ENCODE measurements at regions not wholly inside any gene's neighbourhood (a gene's known extent, or its start where the extent isn't known, plus 50 kb on each side); places are given as distances from the start of the nearest gene placed in this dataset.
A peak's percentile ranks its signal among the peaks of the same experiment; 100 is the strongest.
"Not testable (repeated sequence)": the region's sequence is repeated elsewhere in the genome, so short reads cannot be mapped to it uniquely, and the experiment has no call there.

DNA sequence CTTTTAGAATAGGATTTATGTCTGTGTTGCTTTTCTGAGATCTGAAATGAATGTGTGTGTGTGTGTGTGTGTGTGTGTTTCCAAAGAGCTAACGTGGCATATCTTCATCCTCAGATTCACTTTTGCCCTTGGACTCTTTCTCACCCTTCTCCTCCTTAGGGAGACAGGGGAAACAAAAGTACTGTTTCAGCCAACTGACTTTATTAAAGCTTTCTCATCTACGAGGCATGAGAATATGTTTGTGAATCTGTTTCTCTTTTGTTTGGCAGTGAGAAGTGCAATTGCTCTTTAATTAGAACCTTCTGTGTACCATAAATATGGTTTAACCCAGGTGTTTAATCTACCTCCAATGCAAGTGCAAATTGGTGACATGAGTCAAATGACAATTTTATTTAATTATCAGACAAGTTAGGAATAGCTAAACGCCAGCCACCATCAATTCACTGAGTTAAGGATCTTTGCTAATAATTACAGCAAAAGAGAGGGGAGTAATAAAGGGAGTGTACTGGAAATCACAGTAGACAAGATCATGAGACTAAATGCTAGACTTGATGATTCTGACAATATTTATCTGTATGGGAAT lies 186.4 kb upstream of the COL3A1 start:
- DNase-seq (ENCODE audit: low read depth, low spot score): peak; percentile 75

DNA sequence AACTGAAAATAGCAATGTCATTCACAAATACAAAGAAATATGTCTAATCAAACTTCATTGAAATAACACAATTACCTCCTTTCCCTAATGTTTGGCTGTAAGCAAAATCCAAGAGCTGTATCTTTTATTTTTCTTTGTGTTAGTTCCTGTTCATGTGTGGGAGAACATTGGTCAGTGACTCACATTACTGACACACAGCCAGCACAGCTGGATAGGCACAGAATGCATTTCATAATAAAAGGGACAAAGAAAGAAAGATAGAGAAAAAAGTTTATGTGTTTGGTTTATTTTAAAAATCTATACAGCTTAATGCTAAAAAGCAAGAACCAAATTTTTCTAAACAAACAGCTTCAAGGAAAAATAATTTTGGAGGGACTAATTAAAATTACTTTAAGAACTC lies 185.6 kb upstream of the COL3A1 start:
- DNase-seq (ENCODE audit: low read depth, low spot score): peak; percentile 79

DNA sequence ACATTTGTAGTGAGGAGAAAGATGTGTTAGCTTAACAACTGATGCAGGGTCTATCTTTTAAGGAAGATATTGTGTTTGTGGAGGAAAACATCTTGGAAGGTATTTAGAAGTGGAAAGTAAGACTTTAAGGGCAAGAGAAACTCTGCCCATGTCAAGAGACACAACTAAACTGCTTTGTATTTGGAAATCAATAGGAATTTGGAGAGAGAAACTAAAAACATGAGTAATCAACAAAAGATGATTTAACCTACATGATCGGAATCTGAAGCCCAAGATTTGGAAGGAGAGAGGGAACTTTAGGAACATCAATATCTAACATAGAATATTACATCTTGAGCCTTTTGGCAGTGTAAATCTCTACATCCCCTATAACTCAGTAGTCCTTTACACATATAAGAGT lies 184.2 kb upstream of the COL3A1 start:
- DNase-seq (ENCODE audit: low read depth, low spot score): no peak

DNA sequence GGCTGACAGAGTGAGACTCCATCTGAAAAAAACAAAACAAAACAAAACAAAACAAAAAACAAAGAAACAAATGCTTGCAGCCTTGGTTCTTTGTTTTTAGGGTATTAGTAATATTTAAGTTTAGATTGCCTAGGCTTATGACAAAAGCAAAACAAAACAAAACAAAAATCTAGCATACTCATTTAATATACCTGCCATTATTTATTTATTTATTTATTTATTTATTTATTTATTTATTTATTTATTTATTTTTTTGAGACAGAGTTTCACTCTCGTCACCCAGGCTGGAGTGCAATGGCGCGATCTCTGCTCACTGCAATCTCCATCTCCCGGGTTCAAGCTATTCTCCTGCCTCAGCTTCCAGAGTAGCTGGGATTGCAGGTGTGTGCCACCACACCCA lies 179.7 kb upstream of the COL3A1 start:
- not testable (repeated sequence) for DNase-seq (ENCODE audit: low read depth, low spot score)

DNA sequence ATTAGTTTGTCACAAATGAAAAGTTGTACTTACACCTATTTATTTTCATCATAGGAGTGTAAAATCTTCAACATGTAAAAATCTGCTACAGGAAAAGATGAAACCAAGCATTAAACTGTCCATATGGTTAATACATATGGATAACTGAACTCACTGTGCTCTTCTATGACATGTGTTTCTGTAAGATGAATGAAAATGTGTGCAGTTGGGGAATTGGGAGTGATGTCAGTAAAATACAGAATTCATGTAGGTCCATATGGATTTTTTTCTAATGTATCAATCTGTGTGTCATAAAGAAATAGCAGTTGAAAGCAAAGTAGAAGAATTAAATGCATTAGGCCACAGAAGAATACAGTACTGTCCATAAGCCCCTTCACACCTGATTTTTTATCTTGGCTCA lies 178.4 kb upstream of the COL3A1 start:
- DNase-seq (ENCODE audit: low read depth, low spot score): no peak

DNA sequence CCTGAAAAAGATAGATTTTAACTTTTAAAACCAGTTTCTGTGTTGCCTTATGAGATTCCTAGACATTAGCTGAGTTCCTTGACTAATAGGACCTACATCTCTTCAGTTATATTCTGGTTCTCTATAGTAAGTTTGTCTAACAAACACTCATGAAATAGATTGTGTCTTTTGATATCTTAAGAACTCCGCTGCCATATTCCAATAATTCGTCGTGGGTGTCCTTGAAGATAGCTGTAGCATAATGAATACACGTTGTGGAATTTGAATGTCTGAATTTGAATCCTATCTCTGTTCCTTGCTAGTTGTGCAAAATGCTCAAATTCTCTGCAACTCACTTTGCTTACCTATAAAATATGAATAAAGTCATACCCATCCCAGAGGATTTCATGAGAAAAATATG lies 176.8 kb upstream of the COL3A1 start:
- no peak for DNase-seq (ENCODE audit: low read depth, low spot score)

DNA sequence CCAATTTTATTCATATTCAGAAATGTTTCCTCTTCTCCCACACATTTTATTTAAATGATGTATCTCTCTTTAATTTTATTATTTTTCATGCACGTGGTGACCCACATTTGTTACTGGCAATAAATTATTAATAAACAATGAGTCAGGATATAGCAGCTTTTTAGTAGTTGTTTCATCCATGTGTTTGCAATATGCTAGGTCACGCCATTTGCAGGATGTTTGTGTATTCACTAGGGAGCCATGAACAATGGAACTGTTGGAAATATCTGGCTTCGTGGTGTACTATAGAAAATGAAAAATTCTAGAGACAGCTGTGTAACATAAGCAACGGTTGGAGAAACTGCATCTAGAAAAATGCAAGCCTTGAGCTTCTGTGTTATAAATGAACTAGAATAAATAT lies 176.0 kb upstream of the COL3A1 start:
- DNase-seq (ENCODE audit: low read depth, low spot score): peak; percentile 59

DNA sequence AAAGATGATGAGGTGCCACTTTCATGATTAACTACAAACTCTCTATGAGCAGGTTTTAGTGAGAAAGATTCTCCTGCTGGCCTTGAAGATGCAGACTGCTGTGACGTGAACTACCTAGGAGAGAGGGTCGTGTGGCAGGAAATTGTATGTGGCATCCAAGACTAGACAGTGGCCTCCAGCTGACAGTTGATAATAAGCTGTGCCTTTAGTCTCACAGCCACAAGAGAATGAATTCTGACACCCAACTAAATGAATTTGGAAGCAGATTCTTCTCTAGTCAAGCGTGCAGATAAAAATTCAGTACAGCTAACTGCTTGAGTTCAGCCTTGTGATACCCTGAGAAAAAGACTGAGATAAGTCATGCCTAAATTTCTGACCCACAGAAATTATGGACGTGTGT lies 169.0 kb upstream of the COL3A1 start:
- DNase-seq (ENCODE audit: low read depth, low spot score): no peak

DNA sequence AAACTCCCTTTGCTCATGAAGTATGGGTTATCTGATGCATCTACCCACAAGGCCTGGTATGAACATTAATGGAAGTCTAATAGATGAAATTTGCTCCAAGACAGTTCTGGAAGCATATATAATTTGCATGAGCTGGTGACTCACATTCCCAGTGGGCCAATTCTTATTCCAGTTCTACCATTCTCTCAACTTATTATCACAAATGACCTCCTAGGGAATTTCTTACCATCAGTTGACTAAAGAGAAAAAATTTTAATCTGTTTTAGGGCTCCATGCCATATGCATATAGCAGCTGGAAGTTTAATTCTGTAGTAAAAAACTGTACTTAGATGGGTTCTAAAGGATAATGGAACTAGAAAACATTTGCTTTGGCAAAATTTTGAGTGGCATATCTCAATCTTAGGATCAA lies 165.2 kb upstream of the COL3A1 start:
- no peak for DNase-seq (ENCODE audit: low read depth, low spot score)

DNA sequence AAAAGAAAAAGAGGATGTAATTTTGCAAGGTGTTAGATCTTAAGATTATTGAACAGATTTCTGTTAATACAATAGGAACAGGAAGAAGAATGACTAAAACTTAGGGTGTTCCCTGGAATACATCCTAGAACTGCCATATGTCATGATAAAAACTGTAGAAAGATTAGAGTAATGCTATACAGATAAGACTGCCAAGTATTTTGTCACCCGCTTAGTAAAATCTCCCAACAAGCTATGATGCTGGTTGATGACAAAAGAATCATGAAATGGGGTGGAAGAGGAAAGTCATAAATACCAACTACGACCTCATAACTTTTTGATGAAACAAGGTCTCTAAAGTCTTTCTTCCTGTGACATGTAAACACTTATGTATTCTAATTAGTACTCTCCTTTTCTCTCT lies 163.6 kb upstream of the COL3A1 start:
- no peak for DNase-seq (ENCODE audit: low read depth, low spot score)

DNA sequence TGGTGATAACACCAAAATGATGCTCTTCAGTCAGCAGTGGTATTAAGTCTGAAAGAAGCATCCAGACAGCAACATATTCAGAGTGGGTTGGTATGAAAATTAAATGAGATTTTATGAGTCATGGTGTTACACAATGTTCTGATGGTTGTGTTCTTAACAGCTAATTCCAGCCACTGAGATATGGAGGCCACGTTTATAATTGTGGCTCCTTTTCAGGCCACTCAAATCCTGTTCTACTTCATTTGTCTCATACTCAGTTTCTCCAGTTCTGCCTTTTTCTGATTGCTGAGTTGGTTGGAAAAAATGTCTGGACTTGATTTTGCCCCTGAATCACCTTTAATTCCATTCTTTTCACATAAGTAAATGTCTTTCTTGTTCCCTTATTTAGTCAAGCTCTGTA lies 162.7 kb upstream of the COL3A1 start:
- no peak for DNase-seq (ENCODE audit: low read depth, low spot score)

DNA sequence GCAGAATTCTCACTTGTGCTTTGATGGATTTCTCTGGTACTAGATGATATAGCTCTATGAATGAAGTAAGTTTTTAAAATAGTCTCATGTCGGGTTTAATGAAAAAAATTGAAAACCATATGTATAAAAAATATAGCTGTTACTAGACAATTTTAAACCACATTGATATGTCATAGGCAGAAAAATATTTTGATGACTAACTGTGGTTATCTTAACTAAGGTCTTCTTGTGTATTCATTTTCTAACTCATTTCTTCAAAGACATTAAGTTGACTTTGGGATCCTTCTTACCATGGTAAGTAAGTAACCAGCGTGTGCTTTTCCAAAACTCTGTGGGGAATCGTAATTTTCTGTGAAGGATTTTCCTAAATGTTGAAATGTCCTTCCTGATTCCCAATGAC lies 160.9 kb upstream of the COL3A1 start:
- DNase-seq (ENCODE audit: low read depth, low spot score): no peak

DNA sequence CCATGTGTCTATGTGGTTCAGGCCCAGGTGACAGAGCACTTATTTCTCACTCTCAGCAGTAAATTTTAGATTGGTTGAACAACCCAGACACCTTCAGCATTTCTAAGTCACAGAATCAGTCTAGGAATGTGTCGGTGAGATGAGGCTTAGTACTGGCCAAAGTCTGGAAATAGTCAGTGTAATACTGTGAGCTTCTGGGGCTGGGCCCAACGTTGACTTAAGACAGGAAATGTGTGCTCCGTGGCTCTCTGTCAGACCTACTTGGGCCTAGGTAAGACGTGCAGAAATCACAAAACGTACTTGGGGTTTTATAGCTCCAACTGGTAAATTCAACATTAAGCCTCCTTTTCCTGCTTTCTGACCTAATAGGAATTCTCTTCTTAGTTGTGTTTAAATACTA lies 160.3 kb upstream of the COL3A1 start:
- DNase-seq (ENCODE audit: low read depth, low spot score): no peak

DNA sequence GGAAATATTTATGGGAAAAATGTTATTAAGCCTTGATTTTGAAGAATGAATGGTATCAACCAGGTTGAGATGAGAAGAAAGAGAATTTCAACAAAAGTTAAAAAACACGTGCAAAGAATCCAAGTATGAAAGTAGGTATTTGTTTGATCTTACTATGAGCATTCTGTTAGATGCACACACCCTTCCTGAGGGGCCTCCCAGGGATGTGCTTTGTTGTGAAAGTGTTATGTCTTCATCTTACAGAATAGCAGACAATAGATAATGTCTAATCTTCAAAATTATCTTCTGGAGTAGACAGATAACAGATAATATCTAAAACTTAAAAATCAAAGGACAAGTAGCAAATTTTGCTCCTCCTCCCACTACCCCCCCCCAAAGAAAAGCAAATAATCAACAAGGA lies 155.2 kb upstream of the COL3A1 start:
- DNase-seq (ENCODE audit: low read depth, low spot score): no peak

DNA sequence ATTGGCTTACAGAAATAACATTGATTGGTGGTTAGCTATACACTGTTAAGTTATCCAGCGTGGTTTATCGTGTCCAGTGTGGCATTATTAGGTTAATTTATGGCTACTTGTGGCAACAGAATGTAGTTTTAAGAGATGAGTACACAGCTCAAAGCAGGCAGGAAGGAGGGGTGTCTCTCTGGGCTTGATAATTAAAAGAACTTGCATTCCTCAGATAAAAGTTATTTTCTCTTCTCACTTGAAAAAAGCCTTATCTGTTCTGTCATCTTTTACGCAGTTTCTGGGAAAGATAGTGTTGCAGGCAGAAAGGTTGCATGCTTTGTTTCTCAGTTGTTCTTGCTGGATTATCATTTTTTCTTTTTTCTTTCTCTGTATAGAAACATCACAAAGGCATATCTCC lies 154.4 kb upstream of the COL3A1 start:
- DNase-seq (ENCODE audit: low read depth, low spot score): no peak

DNA sequence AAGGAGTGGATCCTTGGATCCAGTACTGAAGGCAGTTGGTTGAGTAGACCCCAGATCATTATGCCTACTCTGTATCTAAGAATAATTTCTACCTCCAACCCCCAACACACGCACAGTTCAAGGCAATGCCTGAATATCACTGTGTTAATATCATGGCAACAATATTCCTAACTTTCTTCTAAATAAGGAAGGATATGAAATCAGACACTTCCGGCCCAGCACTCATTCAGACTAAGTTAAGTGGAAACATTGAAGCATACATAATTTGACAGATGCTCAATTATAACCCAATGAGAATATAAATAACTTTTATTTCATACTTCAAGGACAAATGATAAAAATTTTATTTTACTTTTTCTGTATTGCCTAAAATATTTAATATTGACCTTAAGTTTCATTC lies 153.6 kb upstream of the COL3A1 start:
- DNase-seq (ENCODE audit: low read depth, low spot score): no peak

DNA sequence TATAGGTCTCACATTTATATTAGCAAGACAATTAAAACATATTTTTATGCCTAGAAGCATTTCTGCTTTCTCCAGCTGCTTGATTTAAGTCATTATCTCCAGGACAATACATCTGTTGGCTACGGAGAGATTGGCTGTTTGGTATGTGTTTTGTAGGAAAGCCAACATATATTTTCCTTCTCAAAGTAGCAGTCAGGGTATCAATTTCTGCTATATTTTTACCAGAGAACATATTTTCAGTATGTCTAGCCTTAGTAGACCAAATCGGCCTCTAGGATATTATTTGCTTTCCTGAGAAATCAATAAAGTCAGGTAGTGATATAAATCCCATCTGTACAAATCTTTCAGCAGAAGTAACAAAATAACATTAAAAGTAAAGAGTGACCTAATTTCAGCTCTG lies 150.0 kb upstream of the COL3A1 start:
- DNase-seq (ENCODE audit: low read depth, low spot score): no peak

DNA sequence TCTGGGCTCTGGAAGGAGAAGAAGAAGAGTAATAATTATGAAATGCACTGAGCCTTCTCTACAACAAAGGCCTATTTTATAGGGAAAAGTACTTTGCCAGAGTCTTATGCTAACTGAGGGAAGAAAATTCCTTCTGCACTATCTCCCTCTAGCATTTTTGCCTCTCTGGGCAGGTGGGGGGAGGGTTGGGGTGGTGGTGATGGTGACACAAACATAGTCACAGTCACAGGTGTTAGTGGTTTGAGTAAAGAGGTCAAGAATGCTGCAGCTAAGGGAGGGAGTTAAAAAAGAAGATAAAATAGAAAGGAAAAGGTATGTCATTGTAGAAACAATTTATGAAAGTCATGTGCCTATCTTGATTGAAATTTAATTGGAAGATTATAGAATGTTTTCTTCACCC lies 140.8 kb upstream of the COL3A1 start:
- DNase-seq (ENCODE audit: low read depth, low spot score): no peak

DNA sequence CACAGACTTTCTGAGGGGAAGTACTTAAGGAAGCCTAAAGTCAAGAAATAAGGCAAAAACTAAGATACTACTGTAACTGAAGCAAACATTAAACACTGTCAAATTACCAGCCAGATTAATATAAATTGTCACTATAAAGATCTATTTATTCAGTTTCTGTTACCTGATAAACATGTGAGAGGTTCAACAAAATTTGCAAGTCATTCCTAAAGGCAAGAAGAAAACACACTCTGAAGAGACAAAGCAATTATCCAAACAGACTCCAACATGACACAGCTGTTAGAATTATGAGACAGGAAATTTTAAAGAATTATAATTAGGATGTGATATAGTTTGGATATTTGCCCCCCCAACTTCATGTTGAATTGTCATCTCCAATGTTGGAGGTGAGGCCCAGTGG lies 140.4 kb upstream of the COL3A1 start:
- no peak for DNase-seq (ENCODE audit: low read depth, low spot score)

DNA sequence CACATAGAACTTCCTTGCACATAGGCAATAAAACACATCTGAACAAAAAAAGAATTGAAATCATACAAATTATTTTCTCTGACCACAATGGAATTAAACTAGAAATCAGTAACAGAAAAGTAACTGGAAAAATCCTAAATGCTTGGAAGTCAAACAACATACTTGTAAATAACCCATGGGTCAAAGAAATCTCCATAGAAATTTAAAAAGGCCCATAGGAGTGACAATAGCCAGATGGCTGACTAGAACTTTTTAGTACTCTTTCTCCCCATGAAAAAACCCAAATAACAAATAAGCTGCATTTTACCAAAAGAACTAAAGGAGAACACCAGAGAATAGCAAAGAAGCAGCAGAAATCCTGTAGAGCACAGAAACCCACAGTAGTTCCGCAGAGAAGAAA lies 139.2 kb upstream of the COL3A1 start:
- DNase-seq (ENCODE audit: low read depth, low spot score): no peak

DNA sequence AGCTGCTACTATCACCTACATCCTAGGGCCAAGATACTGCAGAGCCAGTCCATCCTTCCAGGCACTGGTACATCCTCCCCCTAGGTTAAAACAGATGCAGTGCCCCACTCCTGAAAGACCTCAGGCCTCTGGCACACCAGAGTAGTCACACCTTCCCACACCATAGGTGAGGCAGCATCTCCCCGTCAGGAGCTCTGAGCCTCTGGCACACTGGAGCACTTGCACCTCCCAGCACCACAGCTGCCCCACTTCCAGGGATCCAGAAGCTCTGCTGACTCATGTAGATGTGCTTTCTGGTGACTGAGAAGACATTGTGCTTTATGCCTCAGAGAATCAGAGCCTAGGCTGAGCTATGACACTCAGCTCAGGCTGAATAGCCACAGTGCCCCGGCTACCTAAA lies 138.4 kb upstream of the COL3A1 start:
- DNase-seq (ENCODE audit: low read depth, low spot score): no peak

DNA sequence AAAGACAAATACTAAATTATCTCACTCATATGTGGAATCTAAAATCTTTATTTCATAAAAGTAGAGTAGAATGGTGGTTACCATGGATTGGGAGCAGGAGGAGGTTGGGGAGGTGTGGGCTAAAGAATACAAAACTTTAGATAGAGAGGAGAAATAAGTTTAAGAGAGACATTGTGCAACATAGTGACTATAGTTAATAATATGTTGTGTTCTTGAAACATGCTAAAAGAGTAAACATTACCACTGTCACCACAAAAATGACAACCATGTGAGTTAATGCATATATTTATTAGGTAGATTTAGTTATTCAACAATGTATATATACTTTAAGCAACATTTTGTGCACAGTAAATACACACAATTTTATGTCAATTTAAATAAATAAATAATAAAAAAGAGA lies 128.5 kb upstream of the COL3A1 start:
- no peak for DNase-seq (ENCODE audit: low read depth, low spot score)

DNA sequence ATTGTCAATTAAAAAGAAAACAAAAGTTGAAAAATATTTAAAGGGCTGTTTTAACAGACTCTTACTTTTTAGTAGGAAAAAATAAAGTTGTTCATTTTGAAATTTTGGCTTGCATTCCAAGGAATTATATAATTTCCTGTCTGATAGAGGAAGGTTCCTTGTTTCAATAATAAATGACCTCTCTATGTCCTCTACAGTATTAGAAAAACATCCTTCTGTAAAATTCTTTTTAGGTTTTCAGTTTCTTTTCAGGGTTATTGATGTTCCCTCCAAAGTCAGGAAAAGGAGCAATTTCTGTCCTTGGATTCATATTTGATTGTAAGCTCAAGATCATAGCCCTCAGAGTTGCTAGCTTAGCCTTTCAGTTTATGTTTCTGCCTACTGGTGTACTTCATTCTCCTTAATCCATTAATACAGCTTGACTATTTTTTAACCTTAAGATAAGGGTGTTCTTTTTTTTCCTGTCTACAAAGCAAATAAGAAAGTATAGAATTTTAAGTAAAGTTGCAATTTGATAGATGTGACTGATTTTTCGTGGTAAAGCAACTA lies 125.2 kb upstream of the COL3A1 start:
- no peak for DNase-seq (ENCODE audit: low read depth, low spot score)

DNA sequence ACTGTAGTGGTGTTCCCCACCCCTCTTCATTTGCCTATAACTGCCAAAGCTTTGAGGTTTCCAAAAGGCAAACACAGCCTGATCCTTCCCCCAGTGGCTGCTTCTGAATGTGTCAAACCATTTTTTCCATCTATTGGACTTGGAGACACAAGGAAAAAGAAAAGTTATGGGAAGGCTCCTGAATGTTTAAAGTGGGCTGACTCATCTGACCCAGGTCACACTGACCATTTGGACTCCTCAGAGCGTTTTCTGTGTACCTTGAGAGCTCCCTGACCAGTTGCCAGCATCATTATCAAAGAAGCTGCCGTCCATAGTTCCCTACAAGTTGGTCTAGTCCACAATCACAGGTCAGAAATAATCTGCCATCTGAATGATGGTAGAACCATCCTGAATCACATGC lies 123.4 kb upstream of the COL3A1 start:
- DNase-seq (ENCODE audit: low read depth, low spot score): no peak
